Small intestine (tissue), 7 donors: ENCODE measurements at regions not wholly inside any gene's neighbourhood (a gene's known extent, or its start where the extent isn't known, plus 50 kb on each side); places are given as distances from the start of the nearest gene placed in this dataset.
"Not testable (repeated sequence)": the region's sequence is repeated elsewhere in the genome, so short reads cannot be mapped to it uniquely, and the experiment has no call there.

Source experiments
- DNase-seq, 2 donors: peaks; one replicate each; pipeline versions ENCODE4 v3.0.0 to v3.0.0-alpha.2; 2013
- FAIRE-seq: peaks from 2 replicates; lab custom pipeline; 2012; peaks lifted over from hg19 to GRCh38; lab: Jason Lieb, UNC
- H3K27ac ChIP-seq, 3 donors: one replicate each; pipeline ENCODE4 v1.5.1; 2013; ENCODE audit warnings: low read length in 2 of 3, mild to moderate bottlenecking in 2 of 3, control low read depth in 1 of 3, inconsistent platforms in 1 of 3, low read depth in 1 of 3, moderate library complexity in 1 of 3
- H3K27me3 ChIP-seq, 3 donors: one replicate each; pipeline ENCODE4 v1.6.1; 2013; ENCODE audit warnings: low read length in 3 of 3, inconsistent platforms in 1 of 3; ENCODE audit not compliant: control insufficient read depth in 3 of 3, insufficient read depth in 3 of 3
- H3K36me3 ChIP-seq, 3 donors: one replicate each; pipeline ENCODE4 v1.6.1; 2013; ENCODE audit warnings: low read length in 3 of 3, inconsistent platforms in 1 of 3, low read depth in 1 of 3, mild to moderate bottlenecking in 1 of 3, moderate library complexity in 1 of 3; ENCODE audit not compliant: control insufficient read depth in 3 of 3, insufficient read depth in 2 of 3
- H3K4me1 ChIP-seq, 3 donors: one replicate each; pipeline ENCODE4 v1.6.1; 2013; ENCODE audit warnings: low read length in 2 of 3, inconsistent platforms in 1 of 3, low read depth in 1 of 3, mild to moderate bottlenecking in 1 of 3, moderate library complexity in 1 of 3; ENCODE audit not compliant: control insufficient read depth in 3 of 3, insufficient read depth in 2 of 3
- H3K4me3 ChIP-seq, 3 donors: one replicate each; pipeline ENCODE4 v1.5.1; 2013; ENCODE audit warnings: low read length in 3 of 3, control low read depth in 1 of 3, inconsistent platforms in 1 of 3, low read depth in 1 of 3, mild to moderate bottlenecking in 1 of 3, moderate library complexity in 1 of 3
- H3K9me3 ChIP-seq, 2 donors: one replicate each; pipeline ENCODE4 v1.6.1; 2013; ENCODE audit warnings: low read depth in 1 of 2, low read length in 1 of 2; ENCODE audit not compliant: control insufficient read depth in 2 of 2, insufficient read depth in 1 of 2
- WGBS, 3 donors: extraction: QIAGEN DNeasy Blood & Tissue Kit; methylation state at CpG; one replicate each; pipeline ENCODE4 v1.1.7; 2013; 5-methylcytosine and 5-hydroxymethylcytosine counted together
- donor health status: healthy with polysubstance abuse.
- donor health status: control.
- donor health status: control.
- donor health status: Bipolar disorder and iron deficiency.
- donor health status: healthy.

DNA sequence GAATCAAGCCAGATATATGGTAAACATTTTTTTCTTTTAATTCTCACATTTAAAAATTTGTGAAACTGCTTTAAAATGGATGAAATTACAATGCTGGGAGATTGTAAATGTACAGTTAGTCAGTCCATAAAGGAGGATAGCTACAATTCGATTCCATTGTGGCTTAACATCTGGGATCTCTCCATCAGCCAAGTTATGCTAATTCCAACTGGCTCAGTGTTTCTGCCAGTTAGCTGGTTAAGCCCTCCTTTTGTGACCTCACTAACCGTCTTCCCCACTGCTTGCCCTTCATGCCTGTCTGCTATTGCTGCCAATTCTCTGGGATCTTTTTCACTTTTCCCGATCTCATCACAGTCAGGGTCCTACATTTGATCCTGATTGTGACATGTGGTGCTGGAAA, 1347.6 kb downstream of the CDH11 start:
- H3K4me3 ChIP-seq = no peak overlapping the region
- no peak for FAIRE-seq
- H3K27me3 ChIP-seq = no peaks in the 10 kb centered on the region
- 75 to 90% (median 77%) methylated on average over 3 of the region's 3 CpGs for WGBS, 3 donors
- no peak for DNase-seq
- H3K36me3 ChIP-seq = no peaks in the 10 kb centered on the region
- no peaks in the 10 kb centered on the region for H3K9me3 ChIP-seq
- no peak overlapping the region for H3K27ac ChIP-seq
- no peaks in the 10 kb centered on the region for H3K4me1 ChIP-seq

DNA sequence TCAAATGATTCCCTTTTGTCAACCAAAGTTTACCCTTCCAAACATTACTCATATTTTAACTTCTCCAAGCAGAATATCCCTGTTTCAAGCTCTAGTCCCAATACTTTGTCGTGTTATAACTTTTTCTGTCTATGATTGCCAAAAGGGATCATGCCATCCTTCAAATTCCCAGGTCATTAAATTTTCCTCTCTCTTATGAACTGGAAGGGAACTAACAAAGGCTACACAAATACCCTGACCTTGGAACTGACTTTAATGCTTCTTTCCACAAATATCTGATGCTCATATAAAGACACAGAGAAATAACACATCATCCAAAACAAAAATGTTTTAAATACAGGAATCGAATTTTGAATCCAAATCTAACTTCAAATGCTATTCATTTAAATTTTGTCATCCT, 1352.7 kb downstream of the CDH11 start:
- DNase-seq (no peak), FAIRE-seq (no peak)
- H3K9me3 ChIP-seq = no peaks in the 10 kb centered on the region
- H3K27me3 ChIP-seq = no peaks in the 10 kb centered on the region
- H3K4me1 ChIP-seq = no peaks in the 10 kb centered on the region
- no peak overlapping the region for H3K27ac ChIP-seq
- H3K4me3 ChIP-seq = no peak overlapping the region
- no peaks in the 10 kb centered on the region for H3K36me3 ChIP-seq
- WGBS, 3 donors = 61 to 67% (median 61%) methylated on average over 2 of the region's 2 CpGs

DNA sequence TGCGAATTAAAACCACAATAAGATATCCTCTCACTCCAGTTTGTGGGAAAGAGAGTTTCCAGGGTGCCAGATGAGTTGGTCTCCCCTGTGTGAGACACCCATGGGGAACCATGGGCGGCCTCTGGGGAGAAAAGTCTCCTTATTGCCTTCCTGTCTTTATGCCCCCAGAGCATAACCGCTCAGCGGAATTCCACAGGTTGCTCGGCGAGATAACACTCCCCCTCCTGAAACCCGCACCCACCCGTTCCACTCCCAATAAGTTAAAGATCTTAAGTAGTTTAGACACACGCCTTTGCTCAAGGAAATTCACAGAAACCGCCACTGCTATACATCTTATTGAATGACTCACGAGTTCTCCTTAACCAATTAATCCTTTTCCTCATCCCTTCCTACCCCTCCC, 1361.6 kb downstream of the CDH11 start:
- H3K36me3 ChIP-seq, H3K4me1 ChIP-seq, H3K9me3 ChIP-seq, DNase-seq, H3K27me3 ChIP-seq, FAIRE-seq, H3K4me3 ChIP-seq, H3K27ac ChIP-seq: not testable (repeated sequence)
- WGBS, 3 donors = 72 to 81% (median 79%) methylated on average over 11 of the region's 11 CpGs

DNA sequence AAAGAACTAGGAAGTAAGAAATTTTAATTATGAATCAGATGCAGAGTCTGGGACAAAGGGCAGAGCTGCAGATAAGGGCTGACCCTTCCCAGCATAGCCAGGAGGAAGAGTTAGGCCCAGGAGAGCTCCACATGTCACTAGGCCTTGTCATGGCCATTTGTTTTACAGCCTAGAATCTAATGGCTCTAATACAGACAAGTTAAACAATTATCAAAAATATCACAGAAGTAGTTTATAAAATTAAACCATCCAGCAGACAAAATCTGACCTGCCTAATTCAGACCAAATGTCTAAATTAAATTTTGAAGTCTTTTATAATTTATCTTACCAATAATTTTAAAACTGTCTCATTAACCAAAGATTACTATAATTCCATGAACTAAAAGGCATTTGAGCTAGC, 1369.5 kb downstream of the CDH11 start:
- Histone ChIP-seq H3K9me3 (no peaks in the 10 kb centered on the region), H3K4me1 (no peaks in the 10 kb centered on the region), H3K4me3 (no peak overlapping the region), H3K27me3 (no peaks in the 10 kb centered on the region), H3K36me3 (no peaks in the 10 kb centered on the region), H3K27ac (no peak overlapping the region)
- FAIRE-seq (no peak), DNase-seq (peak in 1 of 2 donors; percentile 56)

DNA sequence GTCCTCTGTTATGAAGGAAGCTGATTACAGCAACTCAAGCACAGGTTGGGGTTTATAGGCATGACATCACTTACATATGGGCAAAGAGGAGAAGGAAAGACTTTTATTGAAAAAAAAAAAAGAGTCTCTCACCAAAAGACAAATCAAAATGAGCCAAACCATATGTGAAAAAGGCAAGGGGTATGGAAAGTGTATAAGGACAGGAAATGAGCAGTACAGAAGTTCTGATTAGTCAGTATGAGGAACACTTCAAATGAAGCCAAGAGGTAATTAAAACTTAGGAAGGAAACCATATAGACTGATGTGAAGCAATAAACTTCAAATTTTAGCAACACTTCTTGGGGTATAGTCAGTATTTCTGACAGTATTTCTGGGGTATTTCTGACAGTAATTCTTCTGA, 1372.6 kb downstream of the CDH11 start:
- H3K4me3 ChIP-seq = no peak overlapping the region
- H3K27me3 ChIP-seq = no peaks in the 10 kb centered on the region
- H3K9me3 ChIP-seq = no peaks in the 10 kb centered on the region
- no peaks in the 10 kb centered on the region for H3K4me1 ChIP-seq
- DNase-seq = no peak
- H3K27ac ChIP-seq = no peak overlapping the region
- H3K36me3 ChIP-seq = no peaks in the 10 kb centered on the region
- no peak for FAIRE-seq

DNA sequence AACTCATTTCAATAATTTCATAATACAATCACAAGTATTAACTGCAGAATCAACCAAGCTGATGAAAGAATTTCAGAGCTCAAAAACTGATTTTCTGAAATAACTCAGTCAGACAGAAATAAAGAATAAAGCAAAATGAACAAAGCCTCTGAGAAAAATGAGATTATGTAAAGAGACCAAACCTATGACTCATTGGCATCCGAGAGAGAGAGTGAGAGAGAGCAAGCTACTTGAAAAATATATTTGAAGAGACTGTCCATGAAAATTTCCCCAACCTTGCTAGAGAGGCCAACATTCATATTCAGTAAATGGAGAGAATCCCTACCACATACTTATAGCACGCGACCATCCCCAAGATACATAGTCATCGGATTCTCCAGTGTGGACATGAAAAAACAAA, 1376.4 kb downstream of the CDH11 start:
- FAIRE-seq = no peak
- no peak overlapping the region for H3K4me3 ChIP-seq
- 91 to 97% (median 94%) methylated on average over 4 of the region's 4 CpGs for WGBS, 3 donors

DNA sequence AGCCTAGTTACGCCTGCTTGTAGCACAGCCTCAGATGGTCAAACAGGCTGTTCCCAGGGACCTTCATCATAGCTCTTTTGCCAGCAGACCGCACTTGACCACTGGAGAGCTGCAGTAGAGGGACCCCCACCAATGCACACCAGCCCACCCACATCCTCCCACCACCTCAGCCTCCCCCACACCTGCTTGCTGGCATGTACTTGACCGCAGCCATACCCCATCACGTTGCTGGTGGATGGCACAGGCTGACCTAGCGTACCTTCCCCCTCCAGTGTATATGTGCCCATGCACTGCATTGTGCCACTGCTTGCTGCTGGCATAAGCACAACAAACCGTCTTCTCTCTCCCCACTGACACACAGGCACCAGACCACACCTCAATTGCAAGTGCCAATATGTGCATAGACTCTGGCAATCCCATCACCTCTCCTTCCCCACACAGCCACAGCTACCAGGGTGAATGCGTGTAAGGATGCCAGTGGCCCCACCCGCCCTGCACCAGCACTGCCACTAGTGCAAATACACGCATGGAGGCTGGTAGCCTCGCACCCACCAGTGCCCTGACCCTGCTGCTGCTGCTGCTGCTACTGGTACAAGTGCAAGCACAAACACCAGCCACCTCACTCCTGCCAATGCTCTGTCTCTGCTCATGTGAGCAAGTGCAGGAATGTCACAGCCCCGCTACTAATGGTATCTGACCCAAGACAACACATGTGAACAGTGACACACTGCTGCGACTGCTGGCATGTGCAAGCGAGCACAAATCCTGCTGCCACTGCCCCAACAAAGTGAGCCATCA, 1377.6 kb downstream of the CDH11 start:
- H3K4me1 ChIP-seq = no peaks in the 10 kb centered on the region
- WGBS, 3 donors = 91 to 94% (median 93%) methylated on average over 13 of the region's 13 CpGs
- no peaks in the 10 kb centered on the region for H3K36me3 ChIP-seq
- H3K27me3 ChIP-seq = no peaks in the 10 kb centered on the region
- H3K9me3 ChIP-seq = no peaks in the 10 kb centered on the region
- H3K4me3 ChIP-seq = no peak overlapping the region
- H3K27ac ChIP-seq = no peak overlapping the region
- DNase-seq (no peak), FAIRE-seq (no peak)

More for the DNA sequence above, 1376.4 kb downstream of the CDH11 start:
- Histone ChIP-seq H3K4me1 (no peaks in the 10 kb centered on the region), H3K9me3 (no peaks in the 10 kb centered on the region), H3K36me3 (no peaks in the 10 kb centered on the region), H3K27me3 (no peaks in the 10 kb centered on the region), H3K27ac (no peak overlapping the region)
- DNase-seq = no peak

DNA sequence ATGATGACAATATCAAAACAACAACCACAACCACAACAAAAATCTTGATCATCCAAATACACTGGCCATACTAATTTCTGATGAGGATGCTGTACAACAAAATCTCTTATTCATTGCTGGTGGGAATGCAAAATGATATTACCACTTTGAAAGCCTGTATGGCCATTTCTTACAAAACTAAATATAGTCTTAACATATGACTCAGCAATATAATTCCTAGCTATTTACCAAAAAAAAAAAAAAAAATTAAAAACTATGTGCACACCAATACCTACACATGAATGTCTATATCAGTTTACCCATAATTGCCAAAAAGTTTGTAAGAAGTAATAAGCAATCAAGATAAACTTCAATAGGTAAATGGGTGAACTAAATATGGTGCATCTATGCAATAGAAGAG, 1379.7 kb downstream of the CDH11 start:
- Histone ChIP-seq H3K4me1 (no peaks in the 10 kb centered on the region), H3K36me3 (no peaks in the 10 kb centered on the region), H3K9me3 (no peaks in the 10 kb centered on the region), H3K4me3 (no peak overlapping the region), H3K27ac (no peak overlapping the region), H3K27me3 (no peaks in the 10 kb centered on the region)
- DNase-seq (no peak), FAIRE-seq (no peak)

DNA sequence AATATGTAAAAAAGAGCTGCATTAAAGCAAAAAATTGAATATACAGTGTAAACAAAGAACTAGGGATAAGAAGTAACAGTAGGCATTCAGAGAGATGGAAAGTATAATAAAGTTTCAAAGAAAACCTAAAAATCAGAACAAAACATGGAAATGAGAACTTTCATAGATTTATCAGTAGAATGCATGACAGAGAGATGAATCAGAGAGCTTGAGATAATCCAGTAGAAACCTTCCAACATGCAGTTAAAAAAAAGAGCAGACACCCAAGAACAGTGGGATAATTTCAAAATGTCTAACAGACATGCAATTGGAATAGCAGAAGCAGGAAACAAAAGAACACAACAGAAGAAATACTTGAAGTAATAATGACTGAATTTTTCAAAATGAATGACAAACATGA, 1384.2 kb downstream of the CDH11 start:
- DNase-seq (no peak), FAIRE-seq (no peak)
- no peaks in the 10 kb centered on the region for H3K9me3 ChIP-seq
- H3K27ac ChIP-seq = no peak overlapping the region
- no peaks in the 10 kb centered on the region for H3K4me1 ChIP-seq
- H3K27me3 ChIP-seq = no peaks in the 10 kb centered on the region
- H3K4me3 ChIP-seq = no peak overlapping the region
- no peaks in the 10 kb centered on the region for H3K36me3 ChIP-seq
